Keratinocyte (primary cell): ENCODE measurements at regions not wholly inside any gene's neighbourhood (a gene's known extent, or its start where the extent isn't known, plus 50 kb on each side); places are given as distances from the start of the nearest gene placed in this dataset.

Experiments used
- CTCF ChIP-seq, 3 experiments: IDR thresholded peaks in 1 of 3; conservative IDR thresholded peaks in 1 of 3; optimal IDR thresholded peaks in 1 of 3; 2 replicates in 2 of 3; 3 replicates in 1 of 3; pipeline versions ENCODE3 to v1.5.1; 2011; ENCODE audit warnings: low read length in 3 of 3, mild to moderate bottlenecking in 3 of 3, moderate library complexity in 2 of 3, control low read depth in 1 of 3, inconsistent platforms in 1 of 3; ENCODE audit not compliant: insufficient read depth in 2 of 3; ENCODE audit errors: extremely low read depth in 1 of 3
- EZH2 ChIP-seq: IDR thresholded peaks from one replicate; pipeline ENCODE4 v1.6.1; 2012; ENCODE audit warnings: inconsistent platforms, mild to moderate bottlenecking, low read length, moderate library complexity

- TF ChIP-seq CTCF (optimal IDR thresholded peaks at IDR 0.05 in 1 of 3, IDR thresholded peaks at IDR 0.05 in 1 of 3, conservative IDR thresholded peaks at IDR 0.05 in 1 of 3; ENCODE audit: extremely low read depth in 1 of 3, insufficient read depth in 2 of 3, low read length in 3 of 3): no peak
- TF ChIP-seq EZH2: no peak
Measured at GRCh38 chr12:88339966-88340365, 197.9 kb downstream of the TMTC3 start.
